Endothelial cell (in vitro differentiated cells): ENCODE measurements at regions not wholly inside any gene's neighbourhood (a gene's known extent, or its start where the extent isn't known, plus 50 kb on each side); places are given as distances from the start of the nearest gene placed in this dataset.

ENCODE experiments used
- DNase-seq: peaks from one replicate; pipeline ENCODE4 v3.0.0; 2021; ENCODE audit warnings: low spot score
- H3K27ac Mint-ChIP-seq: one replicate; pipeline ENCODE4 v1.8.0; 2021; ENCODE audit warnings: mixed read lengths, inconsistent platforms; ENCODE audit not compliant: unreplicated experiment
- H3K27me3 Mint-ChIP-seq: one replicate; pipeline ENCODE4 v1.8.0; 2021; ENCODE audit warnings: mild to moderate bottlenecking, moderate library complexity, mixed read lengths, inconsistent platforms; ENCODE audit not compliant: unreplicated experiment
- H3K36me3 Mint-ChIP-seq: one replicate; pipeline ENCODE4 v1.8.0; 2021; ENCODE audit warnings: mild to moderate bottlenecking, low read depth, mixed read lengths, inconsistent platforms; ENCODE audit not compliant: unreplicated experiment
- H3K4me1 Mint-ChIP-seq: one replicate; pipeline ENCODE4 v1.8.0; 2021; ENCODE audit warnings: mild to moderate bottlenecking, mixed read lengths, inconsistent platforms; ENCODE audit not compliant: unreplicated experiment
- H3K4me3 Mint-ChIP-seq: one replicate; pipeline ENCODE4 v1.8.0; 2021; ENCODE audit warnings: mild to moderate bottlenecking, mixed read lengths, inconsistent platforms; ENCODE audit not compliant: unreplicated experiment
- H3K9me3 Mint-ChIP-seq: one replicate; pipeline ENCODE4 v1.8.0; 2021; ENCODE audit warnings: mixed read lengths, inconsistent platforms; ENCODE audit not compliant: unreplicated experiment
- TF ChIP-seq, protein P1 (sequence below): fragments of 200-600 bp; sonication (generic); IDR thresholded peaks from one replicate; pipeline ENCODE4 v1.5.0; 2021; ENCODE audit warnings: antibody characterized with exemption; ENCODE audit not compliant: unreplicated experiment

- no peak for DNase-seq
- H3K4me3 Mint-ChIP-seq = no peak overlapping the region
These were observed 58.4 kb upstream of the IL17B start for GRCh38 chr5:149437391-149438040.

DNA sequence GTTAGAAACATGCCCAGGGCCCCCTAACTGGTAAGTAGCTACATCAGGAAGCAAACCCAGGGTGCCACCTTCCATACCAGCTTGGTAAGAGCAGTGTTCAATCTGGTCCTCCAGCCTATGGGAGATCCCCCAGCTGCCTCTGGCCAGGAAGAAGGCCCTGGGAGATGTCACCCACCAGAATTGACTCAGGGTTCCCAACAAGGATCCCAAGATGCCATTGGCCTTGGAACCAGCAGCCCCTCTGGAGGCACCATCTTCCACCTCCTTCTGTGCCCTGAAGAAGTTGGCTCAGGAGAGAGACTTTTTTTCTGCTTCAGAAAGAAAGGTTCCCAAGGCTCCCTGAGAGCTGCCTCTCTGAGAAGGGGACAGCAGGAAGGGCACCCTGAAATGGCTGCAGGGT is 56.6 kb upstream of the IL17B start:
- no peaks in the 10 kb centered on the region for H3K9me3 Mint-ChIP-seq
- TF ChIP-seq, protein P1, sequence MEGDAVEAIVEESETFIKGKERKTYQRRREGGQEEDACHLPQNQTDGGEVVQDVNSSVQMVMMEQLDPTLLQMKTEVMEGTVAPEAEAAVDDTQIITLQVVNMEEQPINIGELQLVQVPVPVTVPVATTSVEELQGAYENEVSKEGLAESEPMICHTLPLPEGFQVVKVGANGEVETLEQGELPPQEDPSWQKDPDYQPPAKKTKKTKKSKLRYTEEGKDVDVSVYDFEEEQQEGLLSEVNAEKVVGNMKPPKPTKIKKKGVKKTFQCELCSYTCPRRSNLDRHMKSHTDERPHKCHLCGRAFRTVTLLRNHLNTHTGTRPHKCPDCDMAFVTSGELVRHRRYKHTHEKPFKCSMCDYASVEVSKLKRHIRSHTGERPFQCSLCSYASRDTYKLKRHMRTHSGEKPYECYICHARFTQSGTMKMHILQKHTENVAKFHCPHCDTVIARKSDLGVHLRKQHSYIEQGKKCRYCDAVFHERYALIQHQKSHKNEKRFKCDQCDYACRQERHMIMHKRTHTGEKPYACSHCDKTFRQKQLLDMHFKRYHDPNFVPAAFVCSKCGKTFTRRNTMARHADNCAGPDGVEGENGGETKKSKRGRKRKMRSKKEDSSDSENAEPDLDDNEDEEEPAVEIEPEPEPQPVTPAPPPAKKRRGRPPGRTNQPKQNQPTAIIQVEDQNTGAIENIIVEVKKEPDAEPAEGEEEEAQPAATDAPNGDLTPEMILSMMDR = no peak
- no peak overlapping the region for H3K27ac Mint-ChIP-seq
- H3K36me3 Mint-ChIP-seq = no peaks in the 10 kb centered on the region
- H3K27me3 Mint-ChIP-seq = peaks cover 3% of the 10 kb centered on the region
- peaks cover 18% of the 10 kb centered on the region for H3K4me1 Mint-ChIP-seq
- DNase-seq = no peak
- no peak overlapping the region for H3K4me3 Mint-ChIP-seq

More at GRCh38 chr5:149437391-149438040, 58.4 kb upstream of the IL17B start:
- no peak overlapping the region for H3K27ac Mint-ChIP-seq
- H3K9me3 Mint-ChIP-seq = no peaks in the 10 kb centered on the region
- peaks cover 11% of the 10 kb centered on the region for H3K4me1 Mint-ChIP-seq
- no peaks in the 10 kb centered on the region for H3K36me3 Mint-ChIP-seq
- TF ChIP-seq, protein P1 = no peak
- peaks cover 2% of the 10 kb centered on the region for H3K27me3 Mint-ChIP-seq

DNA sequence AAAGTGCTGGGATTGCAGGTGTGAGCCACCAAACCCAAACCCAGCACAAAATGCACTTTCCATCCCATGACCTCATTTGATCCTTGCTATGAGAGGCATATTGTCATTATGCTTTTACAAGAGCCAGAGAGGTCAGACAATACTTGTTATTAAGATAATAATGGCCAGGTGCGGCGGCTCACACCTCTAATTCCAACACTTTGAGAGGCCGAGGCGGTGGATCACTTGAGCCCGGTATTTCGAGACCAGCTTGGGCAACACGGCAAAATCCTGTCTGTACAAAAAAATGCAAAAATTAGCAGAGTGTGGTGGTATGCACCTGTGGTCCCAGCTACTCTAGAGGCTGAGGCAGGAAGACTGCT is 55.9 kb upstream of the IL17B start:
- DNase-seq = no peak
- no peak overlapping the region for H3K27ac Mint-ChIP-seq
- H3K4me3 Mint-ChIP-seq = no peak overlapping the region
- TF ChIP-seq, protein P1 = no peak
- no peaks in the 10 kb centered on the region for H3K9me3 Mint-ChIP-seq
- no peaks in the 10 kb centered on the region for H3K36me3 Mint-ChIP-seq
- peaks cover 20% of the 10 kb centered on the region for H3K4me1 Mint-ChIP-seq
- peaks cover 2% of the 10 kb centered on the region for H3K27me3 Mint-ChIP-seq

- DNase-seq = peak; percentile 74
- Mint-ChIP-seq H3K27ac (no peak overlapping the region), H3K4me1 (peaks cover 16% of the 10 kb centered on the region), H3K27me3 (peaks cover 2% of the 10 kb centered on the region), H3K36me3 (no peaks in the 10 kb centered on the region), H3K9me3 (no peaks in the 10 kb centered on the region), H3K4me3 (no peak overlapping the region)
- TF ChIP-seq, protein P1 = peak; percentile 80
These were observed 55.3 kb upstream of the IL17B start for GRCh38 chr5:149434162-149435014.
